Heart right ventricle (tissue), 16 donors: ENCODE measurements at regions not wholly inside any gene's neighbourhood (a gene's known extent, or its start where the extent isn't known, plus 50 kb on each side); places are given as distances from the start of the nearest gene placed in this dataset.

ENCODE experiments used
- ATAC-seq, 8 donors: fragments of 200-7000 bp; cut with Tn5 transposase; one replicate each; pipeline ENCODE4 v1.9.1; 2020; ENCODE audit warnings: mild to moderate bottlenecking in 8 of 8, moderate library complexity in 8 of 8, moderate number of reproducible peaks in 1 of 8
- DNase-seq, 2 donors: peaks; one replicate each; pipeline ENCODE4 v3.0.0-alpha.2; 2020
- H3K27ac ChIP-seq, 10 donors: fragments of 200-600 bp; sonication (generic) in 2 of 10; one replicate each; pipeline versions ENCODE4 v1.5.0 to v1.8.0; 2020 to 2022; ENCODE audit warnings: mild to moderate bottlenecking in 3 of 10
- H3K27me3 ChIP-seq, 7 donors: fragments of 200-600 bp; one replicate each; pipeline ENCODE4 v1.8.0; 2021 to 2022; ENCODE audit warnings: mild to moderate bottlenecking in 2 of 7
- H3K36me3 ChIP-seq, 9 donors: fragments of 200-600 bp; sonication (generic) in 1 of 9; one replicate each; pipeline versions ENCODE4 v1.5.0 to v1.8.0; 2020 to 2022; ENCODE audit warnings: mild to moderate bottlenecking in 2 of 9
- H3K4me1 ChIP-seq, 9 donors: fragments of 200-600 bp; sonication (generic) in 1 of 9; one replicate each; pipeline versions ENCODE4 v1.5.0 to v1.8.0; 2020 to 2022; ENCODE audit warnings: mild to moderate bottlenecking in 4 of 9
- H3K4me3 ChIP-seq, 10 donors: fragments of 200-600 bp; sonication (generic) in 2 of 10; one replicate each; pipeline versions ENCODE4 v1.5.0 to v1.8.0; 2020 to 2022; ENCODE audit warnings: mild to moderate bottlenecking in 7 of 10, moderate library complexity in 2 of 10
- H3K9me3 ChIP-seq, 11 donors: fragments of 200-600 bp in 10 of 11; sonication (generic) in 2 of 11; one replicate each; pipeline versions ENCODE4 v1.5.0 to v1.8.0; 2013 to 2022; ENCODE audit warnings: mild to moderate bottlenecking in 2 of 11, control low read depth in 1 of 11, moderate library complexity in 1 of 11
- WGBS, 2 donors: extraction: QIAGEN DNeasy Blood & Tissue Kit; methylation state at CpG; one replicate each; pipeline ENCODE4 v1.1.7; 2013; ENCODE audit warnings: inconsistent platforms in 1 of 2; 5-methylcytosine and 5-hydroxymethylcytosine counted together
- intact Hi-C, 10 donors: fragments of 100-400 bp; cut with DNase I; formaldehyde crosslinking; loops; one replicate each; pipeline versions ENCODE4 v1.11.1 to v1.14.2; 2022
- TF ChIP-seq, protein P1 (sequence below), 9 donors: fragments of 200-600 bp; sonication (generic) in 2 of 9; IDR thresholded peaks; one replicate each; pipeline versions ENCODE4 v1.5.0 to v1.8.0; 2021 to 2022; ENCODE audit warnings: antibody characterized with exemption in 9 of 9, mild to moderate bottlenecking in 5 of 9, moderate library complexity in 1 of 9
- donor health status: Arrhythmogenic right ventricular cardiomyopathy.
- donor health status: ischemic (EF 13 %, LVEDD 7.1; RV severe dilation, severe dysfunction).
- donor health status: healthy with polysubstance abuse.
- donor health status: DM: no; HTN: yes; CAD: no.
- donor health status: DM: no; HTN: no; CAD: no.
- donor health status: ischemic (EF 25% LVEDD 6.9; RV normal size, moderate dysfunction).
- donor health status: ischemic (EF 25% LVEDD 5.7; RV mildly dilated, moderate dysfunction).
- donor health status: healthy.
- donor health status: DM: yes; HTN: yes; CAD: no.
- donor health status: Ischemic cardiomyopathy.
- donor health status: ischemic (EF 35%, LVEDD 5.7; RV mildly dilated, moderate dysfunction).
- donor health status: nonischemic (EF 11% LVEDD 7.7; RV severe dilation, severe dysfunction).
- donor health status: DM: yes; HTN: yes; CAD: no.
- donor health status: PGD.
- donor health status: ischemic (EF 29% LVEDD 5.4; RV normal size, mild dysfunction).
- donor health status: nonischemic (EF 23%, LVEDD 6.1; RV moderate dilation, normal function).

DNA sequence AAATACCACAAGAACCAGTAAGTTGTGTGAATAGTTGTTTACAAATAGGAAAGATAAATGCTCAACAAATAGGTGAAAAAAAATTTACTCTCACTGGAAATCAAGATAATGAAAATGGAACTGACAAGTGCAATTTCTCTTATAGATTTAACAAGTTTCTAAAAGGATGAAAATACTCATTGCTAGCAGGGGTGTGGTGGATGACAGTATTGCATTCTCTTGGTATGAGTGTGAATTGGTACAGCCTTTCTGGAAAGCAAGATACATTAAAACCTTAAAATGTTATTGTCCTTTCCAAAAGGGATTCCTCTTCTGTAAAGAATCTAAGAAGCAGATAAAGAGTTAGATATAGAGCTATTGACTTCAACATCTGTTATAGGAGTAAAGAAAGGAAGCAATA, 240.0 kb upstream of the RPS6KA3 start:
- TF ChIP-seq, protein P1, sequence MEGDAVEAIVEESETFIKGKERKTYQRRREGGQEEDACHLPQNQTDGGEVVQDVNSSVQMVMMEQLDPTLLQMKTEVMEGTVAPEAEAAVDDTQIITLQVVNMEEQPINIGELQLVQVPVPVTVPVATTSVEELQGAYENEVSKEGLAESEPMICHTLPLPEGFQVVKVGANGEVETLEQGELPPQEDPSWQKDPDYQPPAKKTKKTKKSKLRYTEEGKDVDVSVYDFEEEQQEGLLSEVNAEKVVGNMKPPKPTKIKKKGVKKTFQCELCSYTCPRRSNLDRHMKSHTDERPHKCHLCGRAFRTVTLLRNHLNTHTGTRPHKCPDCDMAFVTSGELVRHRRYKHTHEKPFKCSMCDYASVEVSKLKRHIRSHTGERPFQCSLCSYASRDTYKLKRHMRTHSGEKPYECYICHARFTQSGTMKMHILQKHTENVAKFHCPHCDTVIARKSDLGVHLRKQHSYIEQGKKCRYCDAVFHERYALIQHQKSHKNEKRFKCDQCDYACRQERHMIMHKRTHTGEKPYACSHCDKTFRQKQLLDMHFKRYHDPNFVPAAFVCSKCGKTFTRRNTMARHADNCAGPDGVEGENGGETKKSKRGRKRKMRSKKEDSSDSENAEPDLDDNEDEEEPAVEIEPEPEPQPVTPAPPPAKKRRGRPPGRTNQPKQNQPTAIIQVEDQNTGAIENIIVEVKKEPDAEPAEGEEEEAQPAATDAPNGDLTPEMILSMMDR (IDR thresholded peaks at IDR 0.05), result no peak
- no peak overlapping the region for H3K4me3 ChIP-seq
- H3K36me3 ChIP-seq, result no peaks in the 10 kb centered on the region
- H3K27me3 ChIP-seq, result peaks cover 0 to 46% (median 0%) of the 10 kb centered on the region in 7 donors
- H3K27ac ChIP-seq, result no peak overlapping the region
- ATAC-seq (no peak), DNase-seq (no peak)
- H3K9me3 ChIP-seq, result no peaks in the 10 kb centered on the region
- no peaks in the 10 kb centered on the region for H3K4me1 ChIP-seq
- intact Hi-C loops, result no loop called here

DNA sequence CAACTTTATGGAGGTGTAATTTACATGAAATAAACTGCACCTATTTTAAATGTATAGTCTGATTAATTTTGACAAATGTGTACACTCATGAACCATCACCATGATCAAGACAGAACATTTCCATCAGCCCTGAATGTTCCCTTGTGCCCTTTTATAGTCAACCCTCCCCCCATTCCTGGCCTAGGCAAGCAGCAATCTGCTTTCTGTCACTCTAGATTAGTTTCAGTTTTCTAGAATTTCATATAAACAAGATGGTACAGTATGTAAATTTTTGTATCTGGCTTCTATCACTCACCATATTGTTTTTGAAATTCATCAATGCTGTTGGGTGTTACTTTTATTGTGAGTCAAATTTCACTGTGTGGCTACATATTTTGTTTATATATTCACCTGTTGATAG, 234.2 kb upstream of the RPS6KA3 start:
- ATAC-seq (no peak), DNase-seq (no peak)
- H3K36me3 ChIP-seq, result no peaks in the 10 kb centered on the region
- H3K4me3 ChIP-seq, result no peak overlapping the region
- no peaks in the 10 kb centered on the region for H3K9me3 ChIP-seq
- no peaks in the 10 kb centered on the region for H3K4me1 ChIP-seq
- peaks cover 0 to 42% (median 0%) of the 10 kb centered on the region in 7 donors for H3K27me3 ChIP-seq
- H3K27ac ChIP-seq, result no peak overlapping the region
- intact Hi-C loops, result no loop called here
- TF ChIP-seq, protein P1 (IDR thresholded peaks at IDR 0.05), result no peak

- 77% methylated on average over 6 of the region's 6 CpGs for WGBS, 2 donors
- Histone ChIP-seq H3K27me3 (peaks cover 0 to 38% (median 0%) of the 10 kb centered on the region in 7 donors), H3K4me3 (no peak overlapping the region), H3K4me1 (no peaks in the 10 kb centered on the region), H3K36me3 (no peaks in the 10 kb centered on the region), H3K27ac (no peak overlapping the region), H3K9me3 (no peaks in the 10 kb centered on the region)
- DNase-seq, result no peak
- intact Hi-C loops, result no loop called here
- ATAC-seq, result no peak
- TF ChIP-seq, protein P1 (IDR thresholded peaks at IDR 0.05), result no peak
Measured at GRCh38 chrX:20500171-20500865, 233.6 kb upstream of the RPS6KA3 start.

GRCh38 chrX:20499763-20500162, 233.1 kb upstream of the RPS6KA3 start:
- H3K27me3 ChIP-seq, result peaks cover 0 to 36% (median 0%) of the 10 kb centered on the region in 7 donors
- H3K36me3 ChIP-seq, result no peaks in the 10 kb centered on the region
- ATAC-seq (no peak), DNase-seq (no peak)
- H3K4me3 ChIP-seq, result no peak overlapping the region
- intact Hi-C loops, result no loop called here
- H3K27ac ChIP-seq, result no peak overlapping the region
- no peaks in the 10 kb centered on the region for H3K9me3 ChIP-seq
- no peaks in the 10 kb centered on the region for H3K4me1 ChIP-seq
- TF ChIP-seq, protein P1 (IDR thresholded peaks at IDR 0.05), result no peak
